Uterus (tissue), 3 donors: ENCODE measurements at regions not wholly inside any gene's neighbourhood (a gene's known extent, or its start where the extent isn't known, plus 50 kb on each side); places are given as distances from the start of the nearest gene placed in this dataset.
"Not testable (repeated sequence)": the region's sequence is repeated elsewhere in the genome, so short reads cannot be mapped to it uniquely, and the experiment has no call there.

Experiments used
- DNase-seq, 2 donors: peaks; one replicate each; pipeline ENCODE4 v3.0.0-alpha.2; 2019 to 2020
- H3K27ac ChIP-seq, 2 donors: fragments of 200-600 bp; sonication (generic); 1 replicate in 1 of 2; 2 replicates in 1 of 2; pipeline ENCODE4 v1.5.1; 2016 to 2018
- H3K27me3 ChIP-seq, 2 donors: fragments of 200-600 bp; sonication (generic); one replicate each; pipeline ENCODE4 v1.5.1; 2018 to 2019; ENCODE audit warnings: control low read depth in 1 of 2
- H3K36me3 ChIP-seq, 2 donors: fragments of 200-600 bp; sonication (generic); one replicate each; pipeline ENCODE4 v1.5.1; 2019; ENCODE audit warnings: control low read depth in 1 of 2
- H3K4me1 ChIP-seq, 2 donors: fragments of 200-600 bp; sonication (generic); one replicate each; pipeline ENCODE4 v1.5.1; 2018 to 2019; ENCODE audit warnings: control low read depth in 1 of 2
- H3K4me3 ChIP-seq, 2 donors: fragments of 200-600 bp; sonication (generic); 1 replicate in 1 of 2; 2 replicates in 1 of 2; pipeline ENCODE4 v1.5.1; 2018 to 2019; ENCODE audit warnings: mild to moderate bottlenecking in 1 of 2
- H3K9me3 ChIP-seq, 2 donors: fragments of 200-600 bp; sonication (generic); one replicate each; pipeline ENCODE4 v1.5.1; 2019; ENCODE audit warnings: control low read depth in 1 of 2
- POLR2A ChIP-seq, 2 donors: fragments of 450-650 bp; IDR thresholded peaks; one replicate each; pipeline ENCODE4 v1.6.1; 2016; ENCODE audit warnings: antibody characterized with exemption in 2 of 2, mild to moderate bottlenecking in 1 of 2, moderate library complexity in 1 of 2
- intact Hi-C: fragments of 100-400 bp; cut with DNase I; formaldehyde crosslinking; loops from one replicate; pipeline ENCODE4 v1.15.1; 2023; ENCODE audit warnings: low total_unique reads
- TF ChIP-seq, protein P1 (sequence below), 4 experiments: fragments of 200-600 bp in 2 of 4; fragments of 450-650 bp in 2 of 4; sonication (generic) in 2 of 4; IDR thresholded peaks; one replicate each; pipeline ENCODE4 v1.5.1; 2016 to 2019; ENCODE audit warnings: antibody characterized with exemption in 4 of 4, mild to moderate bottlenecking in 2 of 4, moderate library complexity in 1 of 4
- donor health status: DM: yes; HTN: yes; CAD: no.

DNA sequence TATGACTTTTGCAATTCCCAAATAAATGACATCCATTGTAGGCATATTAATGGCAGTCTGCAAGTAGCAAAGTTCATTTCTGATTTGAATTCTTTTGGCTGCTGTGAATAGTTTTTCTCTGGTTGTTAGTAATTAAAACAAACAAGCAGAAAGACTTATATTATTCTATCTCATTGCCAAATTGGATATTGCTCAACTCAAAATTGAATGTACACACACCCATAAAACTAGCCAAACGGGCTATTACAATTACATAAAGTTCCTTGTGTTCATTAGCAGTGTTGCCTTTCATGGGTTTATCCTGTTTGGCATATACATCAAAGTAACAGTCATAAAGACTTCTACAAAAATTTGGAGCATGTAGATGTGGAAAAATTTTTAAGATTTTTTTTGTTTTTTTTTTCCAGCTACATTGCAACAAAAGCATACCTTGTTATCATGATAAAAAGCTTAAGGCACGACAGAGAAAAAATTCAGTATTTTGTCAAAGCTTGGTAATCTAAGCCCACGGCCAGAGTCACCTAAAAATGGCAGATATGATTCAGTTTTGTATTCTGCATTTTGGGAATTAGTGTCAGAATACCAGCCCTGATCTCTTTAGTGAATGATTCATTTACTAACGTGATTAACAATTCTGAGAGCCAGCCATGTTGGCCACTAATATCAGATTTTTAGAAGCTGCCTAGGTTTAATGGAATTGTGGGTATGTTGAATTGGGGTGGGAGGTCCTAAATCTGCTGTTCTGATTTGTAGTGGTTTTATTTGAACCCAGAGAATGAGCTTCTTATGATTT is 108.4 kb downstream of the KLF5 start:
- H3K9me3 ChIP-seq: no peaks in the 10 kb centered on the region
- no peaks in the 10 kb centered on the region for H3K27me3 ChIP-seq
- intact Hi-C loops: no loop called here
- DNase-seq: no peak
- H3K4me3 ChIP-seq: no peak overlapping the region
- H3K4me1 ChIP-seq: no peaks in the 10 kb centered on the region
- TF ChIP-seq POLR2A (IDR thresholded peaks at IDR 0.05): no peak
- TF ChIP-seq, protein P1, sequence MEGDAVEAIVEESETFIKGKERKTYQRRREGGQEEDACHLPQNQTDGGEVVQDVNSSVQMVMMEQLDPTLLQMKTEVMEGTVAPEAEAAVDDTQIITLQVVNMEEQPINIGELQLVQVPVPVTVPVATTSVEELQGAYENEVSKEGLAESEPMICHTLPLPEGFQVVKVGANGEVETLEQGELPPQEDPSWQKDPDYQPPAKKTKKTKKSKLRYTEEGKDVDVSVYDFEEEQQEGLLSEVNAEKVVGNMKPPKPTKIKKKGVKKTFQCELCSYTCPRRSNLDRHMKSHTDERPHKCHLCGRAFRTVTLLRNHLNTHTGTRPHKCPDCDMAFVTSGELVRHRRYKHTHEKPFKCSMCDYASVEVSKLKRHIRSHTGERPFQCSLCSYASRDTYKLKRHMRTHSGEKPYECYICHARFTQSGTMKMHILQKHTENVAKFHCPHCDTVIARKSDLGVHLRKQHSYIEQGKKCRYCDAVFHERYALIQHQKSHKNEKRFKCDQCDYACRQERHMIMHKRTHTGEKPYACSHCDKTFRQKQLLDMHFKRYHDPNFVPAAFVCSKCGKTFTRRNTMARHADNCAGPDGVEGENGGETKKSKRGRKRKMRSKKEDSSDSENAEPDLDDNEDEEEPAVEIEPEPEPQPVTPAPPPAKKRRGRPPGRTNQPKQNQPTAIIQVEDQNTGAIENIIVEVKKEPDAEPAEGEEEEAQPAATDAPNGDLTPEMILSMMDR (IDR thresholded peaks at IDR 0.05): no peak
- H3K27ac ChIP-seq: no peak overlapping the region
- no peaks in the 10 kb centered on the region for H3K36me3 ChIP-seq

DNA sequence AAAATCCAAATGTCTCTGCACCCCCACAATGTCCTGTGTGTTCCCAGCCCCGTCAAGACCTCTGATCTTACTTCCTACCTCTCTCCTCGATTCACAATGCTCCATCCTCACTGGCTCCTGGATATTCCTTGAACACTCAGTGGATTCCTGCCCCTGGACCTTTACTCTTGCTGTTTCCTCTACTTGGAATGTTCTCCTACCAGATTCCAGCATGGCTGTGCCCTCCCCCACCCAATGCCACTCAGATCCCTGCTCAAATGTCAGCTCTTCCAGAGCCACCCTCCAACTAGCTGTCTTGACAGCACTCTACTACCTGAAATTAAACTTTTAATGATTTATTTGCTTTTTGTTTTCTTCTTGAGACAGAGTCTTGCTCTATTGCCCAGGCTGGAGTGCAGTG is 107.4 kb downstream of the KLF5 start:
- DNase-seq: no peak
- no peak overlapping the region for H3K27ac ChIP-seq
- TF ChIP-seq, protein P1 (IDR thresholded peaks at IDR 0.05): no peak
- TF ChIP-seq POLR2A (IDR thresholded peaks at IDR 0.05): no peak

DNA sequence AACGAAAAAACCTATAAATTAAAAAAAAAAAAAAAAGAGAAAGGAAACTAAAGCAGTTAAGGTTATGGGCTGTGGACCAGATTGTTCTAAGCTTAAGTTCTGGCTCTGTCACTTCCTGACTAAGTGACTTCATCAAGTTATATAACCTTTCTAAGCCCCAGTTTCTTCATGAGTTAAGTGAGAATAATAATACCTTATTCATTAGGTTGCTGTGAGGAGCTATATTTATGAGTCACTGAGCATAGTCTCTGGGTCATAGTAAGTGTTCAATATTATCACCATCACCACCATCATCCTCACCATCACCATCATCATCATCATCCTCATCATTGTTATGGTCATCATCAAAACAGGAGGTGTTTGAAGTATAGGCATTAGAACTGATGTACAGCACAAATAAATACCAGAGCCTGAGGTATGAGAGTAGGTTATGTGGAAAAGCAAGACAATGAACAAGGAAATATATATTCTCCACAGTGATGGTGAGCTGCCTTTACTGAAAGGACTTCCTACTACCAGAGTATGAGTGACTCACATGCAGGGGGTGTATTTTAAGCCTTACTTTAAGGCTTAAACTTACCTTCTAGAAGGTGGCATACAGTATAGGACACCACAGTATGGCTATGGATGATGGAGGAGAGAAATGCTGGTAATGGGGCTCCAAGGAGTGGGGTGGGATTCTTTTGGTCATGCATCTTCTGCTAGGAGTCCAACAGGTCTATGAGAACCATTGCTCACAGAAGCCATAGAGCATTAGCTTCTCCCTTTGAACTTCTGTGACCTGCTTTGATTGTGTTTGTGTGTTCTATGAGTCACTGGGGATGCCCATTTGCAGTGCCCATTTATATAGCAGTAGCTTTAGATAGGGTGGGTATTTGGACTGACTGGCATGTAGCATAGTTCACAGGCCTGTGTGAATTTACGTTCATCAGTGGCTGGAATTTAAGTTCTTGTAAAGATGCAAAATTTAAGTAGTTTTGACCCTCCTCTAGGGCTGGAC is 104.4 kb downstream of the KLF5 start:
- no peak overlapping the region for H3K27ac ChIP-seq
- intact Hi-C loops: no loop called here
- no peak overlapping the region for H3K4me3 ChIP-seq
- no peaks in the 10 kb centered on the region for H3K9me3 ChIP-seq
- H3K36me3 ChIP-seq: no peaks in the 10 kb centered on the region
- TF ChIP-seq, protein P1 (IDR thresholded peaks at IDR 0.05): no peak
- TF ChIP-seq POLR2A (IDR thresholded peaks at IDR 0.05): no peak
- DNase-seq: no peak
- H3K4me1 ChIP-seq: no peaks in the 10 kb centered on the region
- no peaks in the 10 kb centered on the region for H3K27me3 ChIP-seq

More for the DNA sequence above, 107.4 kb downstream of the KLF5 start:
- Histone ChIP-seq H3K36me3 (no peaks in the 10 kb centered on the region), H3K9me3 (no peaks in the 10 kb centered on the region), H3K4me3 (no peak overlapping the region), H3K27me3 (no peaks in the 10 kb centered on the region), H3K4me1 (no peaks in the 10 kb centered on the region)
- intact Hi-C loops: no loop called here

DNA sequence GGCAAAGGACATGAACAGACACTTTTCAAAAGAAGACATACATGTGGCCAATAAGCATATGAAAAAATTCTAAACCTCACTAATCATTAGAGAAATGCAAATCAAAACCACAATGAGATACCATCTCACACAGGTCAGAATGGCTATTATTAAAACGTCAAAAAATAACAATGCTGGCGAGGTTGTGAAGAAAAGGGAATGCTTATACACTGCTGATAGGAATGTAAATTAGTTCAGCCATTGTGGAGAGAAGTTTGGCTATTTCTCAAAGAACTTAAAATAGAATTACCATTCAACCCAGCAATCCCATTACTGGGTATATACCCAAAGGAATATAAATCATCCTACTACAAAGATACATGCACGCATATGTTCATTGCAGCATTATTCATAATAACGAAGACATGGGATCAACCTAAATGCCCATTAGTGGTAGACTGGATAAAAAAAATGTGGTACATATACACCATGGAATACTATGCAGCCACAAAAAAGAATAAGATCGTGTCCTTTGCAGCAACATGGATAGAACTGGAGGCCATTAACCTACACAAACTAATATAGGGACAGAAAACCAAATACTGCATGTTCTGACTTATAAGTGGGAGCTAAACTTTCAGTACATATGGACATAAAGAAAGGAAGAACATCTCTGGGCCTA is 101.7 kb downstream of the KLF5 start:
- H3K4me3 ChIP-seq, H3K27ac ChIP-seq, H3K36me3 ChIP-seq, H3K4me1 ChIP-seq, H3K9me3 ChIP-seq, DNase-seq, intact Hi-C loops, H3K27me3 ChIP-seq: not testable (repeated sequence)

DNA sequence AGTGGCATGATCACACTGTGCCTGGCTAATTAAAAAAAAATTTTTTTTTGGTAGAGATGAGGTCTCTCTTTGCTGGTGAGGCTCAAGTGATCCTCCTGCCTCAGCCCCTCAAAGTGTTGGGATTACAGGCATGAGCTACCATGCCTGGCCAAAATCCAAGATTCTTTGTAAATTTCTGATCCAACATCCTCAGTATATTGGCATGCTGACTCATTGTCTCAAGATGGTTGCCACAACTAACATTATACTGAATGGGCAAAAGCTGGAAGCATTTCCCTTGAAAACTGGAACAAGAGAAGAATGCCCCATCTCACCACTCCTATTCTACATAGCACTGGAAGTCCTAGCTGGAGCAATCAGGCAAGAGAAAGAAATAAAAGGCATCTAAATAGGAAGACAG is 100.0 kb downstream of the KLF5 start:
- Histone ChIP-seq H3K27ac (no peak overlapping the region), H3K4me3 (no peak overlapping the region), H3K27me3 (no peaks in the 10 kb centered on the region), H3K4me1 (no peaks in the 10 kb centered on the region), H3K36me3 (no peaks in the 10 kb centered on the region), H3K9me3 (no peaks in the 10 kb centered on the region)
- intact Hi-C loops: no loop called here
- no peak for DNase-seq
- no peak for TF ChIP-seq POLR2A (IDR thresholded peaks at IDR 0.05)
- TF ChIP-seq, protein P1 (IDR thresholded peaks at IDR 0.05): no peak
